ENCODE measurements at regions not wholly inside any gene's neighbourhood (a gene's known extent, or its start where the extent isn't known, plus 50 kb on each side); places are given as distances from the start of the nearest gene placed in this dataset.

DNA sequence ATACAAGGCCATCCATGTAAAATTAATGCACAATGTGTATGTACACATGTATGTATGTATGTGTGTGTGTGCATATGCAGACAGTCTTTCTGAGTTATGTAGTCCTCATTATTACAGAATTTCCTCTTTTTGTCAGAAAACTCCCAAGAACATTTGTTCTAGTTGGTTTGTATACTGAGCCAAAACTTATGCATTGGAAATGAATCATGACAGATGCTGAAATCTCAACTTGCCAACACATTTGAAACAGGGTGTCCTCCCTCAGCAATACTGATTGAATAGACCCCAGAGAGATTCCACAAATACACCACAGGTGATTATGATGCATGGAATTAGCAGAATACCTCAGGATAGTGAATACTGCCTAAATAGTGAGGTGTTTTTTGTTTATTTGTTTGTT lies 472.9 kb upstream of the PCDH15 start:
- no peak overlapping the region for H2BK120ac ChIP-seq (ENCODE audit: low read depth, low read length)
- H3K4me3 ChIP-seq (ENCODE audit: insufficient read depth in 1 of 2, low read depth in 1 of 2, low read length in 2 of 2) = no peak overlapping the region
- H3K9me3 ChIP-seq (ENCODE audit: control insufficient read depth, low read length) = no peaks in the 10 kb centered on the region
- no peak overlapping the region for H3K9ac ChIP-seq (ENCODE audit: low read length)
- H3K14ac ChIP-seq (ENCODE audit: low read length in 2 of 2) = no peak overlapping the region
- no peak overlapping the region for H3K4ac ChIP-seq (ENCODE audit: low read depth in 1 of 2, low read length in 2 of 2)
- no peak overlapping the region for H3K18ac ChIP-seq (ENCODE audit: low read depth in 1 of 2, low read length in 2 of 2)
- no peak overlapping the region for H2AK5ac ChIP-seq (ENCODE audit: low read length, severe bottlenecking)
- no peaks in the 10 kb centered on the region for H3K27me3 ChIP-seq (ENCODE audit: control insufficient read depth in 1 of 2, insufficient read depth in 1 of 2, low read length in 2 of 2)
- no peak overlapping the region for H3K4me2 ChIP-seq (ENCODE audit: low read length, poor library complexity, severe bottlenecking)
- no peak overlapping the region for H2BK12ac ChIP-seq (ENCODE audit: low read length in 2 of 2)
- no peak overlapping the region for H2AFZ ChIP-seq (ENCODE audit: low read depth, low read length)
- no peak overlapping the region for H4K8ac ChIP-seq (ENCODE audit: low read length)
- no peak for DNase-seq
- H3K27ac ChIP-seq (ENCODE audit: low read length, poor library complexity, severe bottlenecking) = no peak overlapping the region
- no peaks in the 10 kb centered on the region for H3K4me1 ChIP-seq (ENCODE audit: control insufficient read depth, insufficient read depth, low read depth, low read length)
- no peaks in the 10 kb centered on the region for H3K79me1 ChIP-seq (replicated peaks; ENCODE audit: low read length, poor library complexity, severe bottlenecking)
- no peak overlapping the region for H3K23ac ChIP-seq (ENCODE audit: low read length in 2 of 2)
- no peak overlapping the region for H2BK15ac ChIP-seq (ENCODE audit: low read depth, poor library complexity, severe bottlenecking)
- H2BK5ac ChIP-seq (ENCODE audit: low read depth, low read length, poor library complexity, severe bottlenecking) = no peak overlapping the region
- H4K91ac ChIP-seq (ENCODE audit: low read length) = no peak overlapping the region
- H3K36me3 ChIP-seq (ENCODE audit: control insufficient read depth in 1 of 2, insufficient read depth in 2 of 2, low read depth in 1 of 2, low read length in 2 of 2) = no peaks in the 10 kb centered on the region

DNA sequence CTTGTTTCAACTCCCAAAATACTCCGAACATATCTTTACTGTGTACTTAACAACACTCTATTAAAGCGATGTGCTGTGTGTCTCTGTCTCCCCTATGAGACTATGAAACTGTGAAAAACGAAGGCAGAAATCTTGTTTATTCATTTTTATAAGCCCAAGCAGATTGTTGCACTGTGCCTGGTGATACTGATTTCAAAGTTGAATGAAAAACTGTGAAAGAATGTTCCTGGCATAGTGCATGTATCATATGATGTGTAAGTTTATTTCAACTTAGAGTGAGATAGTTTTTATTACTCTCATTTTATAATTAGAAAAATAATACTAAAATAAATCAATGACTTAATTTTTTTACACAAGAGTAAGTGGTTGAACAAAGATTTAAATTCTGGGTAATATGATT lies 471.9 kb upstream of the PCDH15 start:
- Histone ChIP-seq H3K27me3 (ENCODE audit: control insufficient read depth in 1 of 2, insufficient read depth in 1 of 2, low read length in 2 of 2) (no peaks in the 10 kb centered on the region), H2BK5ac (ENCODE audit: low read depth, low read length, poor library complexity, severe bottlenecking) (no peak overlapping the region), H2AFZ (ENCODE audit: low read depth, low read length) (no peak overlapping the region), H2BK12ac (ENCODE audit: low read length in 2 of 2) (no peak overlapping the region), H4K91ac (ENCODE audit: low read length) (no peak overlapping the region), H3K18ac (ENCODE audit: low read depth in 1 of 2, low read length in 2 of 2) (no peak overlapping the region), H3K9me3 (ENCODE audit: control insufficient read depth, low read length) (no peaks in the 10 kb centered on the region), H2BK120ac (ENCODE audit: low read depth, low read length) (no peak overlapping the region), H2AK5ac (ENCODE audit: low read length, severe bottlenecking) (no peak overlapping the region), H3K79me1 (replicated peaks; ENCODE audit: low read length, poor library complexity, severe bottlenecking) (no peaks in the 10 kb centered on the region), H3K23ac (ENCODE audit: low read length in 2 of 2) (no peak overlapping the region), H3K4me1 (ENCODE audit: control insufficient read depth, insufficient read depth, low read depth, low read length) (no peaks in the 10 kb centered on the region), H3K4ac (ENCODE audit: low read depth in 1 of 2, low read length in 2 of 2) (no peak overlapping the region), H3K36me3 (ENCODE audit: control insufficient read depth in 1 of 2, insufficient read depth in 2 of 2, low read depth in 1 of 2, low read length in 2 of 2) (no peaks in the 10 kb centered on the region), H3K4me2 (ENCODE audit: low read length, poor library complexity, severe bottlenecking) (no peak overlapping the region), H3K4me3 (ENCODE audit: insufficient read depth in 1 of 2, low read depth in 1 of 2, low read length in 2 of 2) (no peak overlapping the region), H2BK15ac (ENCODE audit: low read depth, poor library complexity, severe bottlenecking) (no peak overlapping the region), H4K8ac (ENCODE audit: low read length) (no peak overlapping the region), H3K14ac (ENCODE audit: low read length in 2 of 2) (no peak overlapping the region), H3K27ac (ENCODE audit: low read length, poor library complexity, severe bottlenecking) (no peak overlapping the region), H3K9ac (ENCODE audit: low read length) (peak overlapping the region; percentile 19)
- no peak for DNase-seq
- WGBS = 85% methylated on average over 3 of the region's 3 CpGs

DNA sequence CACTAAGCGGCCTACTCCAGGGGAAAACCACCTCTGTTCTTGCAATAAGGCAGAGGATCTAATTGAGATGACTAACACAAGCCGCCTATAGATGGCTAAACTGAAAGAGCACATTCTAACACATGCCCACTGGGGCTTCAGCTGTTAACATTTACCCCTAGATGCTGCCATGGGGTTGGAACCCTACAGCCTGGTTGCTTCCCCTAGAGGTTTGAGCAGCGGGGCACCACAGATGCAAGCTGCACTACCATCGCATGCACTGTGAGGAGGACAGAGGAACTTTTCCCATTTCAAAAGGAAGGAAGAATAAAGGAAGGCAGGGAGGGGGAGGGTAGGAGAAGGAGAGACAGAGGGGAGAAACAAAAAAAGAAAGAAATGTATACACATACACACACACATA lies 465.8 kb upstream of the PCDH15 start:
- H3K79me1 ChIP-seq (replicated peaks; ENCODE audit: low read length, poor library complexity, severe bottlenecking) = no peaks in the 10 kb centered on the region
- H3K14ac ChIP-seq (ENCODE audit: low read length in 2 of 2) = no peak overlapping the region
- no peaks in the 10 kb centered on the region for H3K4me1 ChIP-seq (ENCODE audit: control insufficient read depth, insufficient read depth, low read depth, low read length)
- H3K4ac ChIP-seq (ENCODE audit: low read depth in 1 of 2, low read length in 2 of 2) = no peak overlapping the region
- H3K27ac ChIP-seq (ENCODE audit: low read length, poor library complexity, severe bottlenecking) = no peak overlapping the region
- no peak overlapping the region for H2BK15ac ChIP-seq (ENCODE audit: low read depth, poor library complexity, severe bottlenecking)
- H3K23ac ChIP-seq (ENCODE audit: low read length in 2 of 2) = no peak overlapping the region
- no peak overlapping the region for H2AFZ ChIP-seq (ENCODE audit: low read depth, low read length)
- no peak overlapping the region for H2BK5ac ChIP-seq (ENCODE audit: low read depth, low read length, poor library complexity, severe bottlenecking)
- no peak overlapping the region for H3K18ac ChIP-seq (ENCODE audit: low read depth in 1 of 2, low read length in 2 of 2)
- H3K9me3 ChIP-seq (ENCODE audit: control insufficient read depth, low read length) = no peaks in the 10 kb centered on the region
- H3K4me2 ChIP-seq (ENCODE audit: low read length, poor library complexity, severe bottlenecking) = no peak overlapping the region
- no peak overlapping the region for H2AK5ac ChIP-seq (ENCODE audit: low read length, severe bottlenecking)
- H4K91ac ChIP-seq (ENCODE audit: low read length) = no peak overlapping the region
- H3K9ac ChIP-seq (ENCODE audit: low read length) = no peak overlapping the region
- H3K4me3 ChIP-seq (ENCODE audit: insufficient read depth in 1 of 2, low read depth in 1 of 2, low read length in 2 of 2) = no peak overlapping the region
- peaks cover 0 to 3% of the 10 kb centered on the region in 2 experiments for H3K27me3 ChIP-seq (ENCODE audit: control insufficient read depth in 1 of 2, insufficient read depth in 1 of 2, low read length in 2 of 2)
- 86% methylated on average over 3 of the region's 4 CpGs for WGBS
- H2BK12ac ChIP-seq (ENCODE audit: low read length in 2 of 2) = no peak overlapping the region
- no peak overlapping the region for H4K8ac ChIP-seq (ENCODE audit: low read length)
- no peak for DNase-seq
- H3K36me3 ChIP-seq (ENCODE audit: control insufficient read depth in 1 of 2, insufficient read depth in 2 of 2, low read depth in 1 of 2, low read length in 2 of 2) = no peaks in the 10 kb centered on the region
- H2BK120ac ChIP-seq (ENCODE audit: low read depth, low read length) = no peak overlapping the region

DNA sequence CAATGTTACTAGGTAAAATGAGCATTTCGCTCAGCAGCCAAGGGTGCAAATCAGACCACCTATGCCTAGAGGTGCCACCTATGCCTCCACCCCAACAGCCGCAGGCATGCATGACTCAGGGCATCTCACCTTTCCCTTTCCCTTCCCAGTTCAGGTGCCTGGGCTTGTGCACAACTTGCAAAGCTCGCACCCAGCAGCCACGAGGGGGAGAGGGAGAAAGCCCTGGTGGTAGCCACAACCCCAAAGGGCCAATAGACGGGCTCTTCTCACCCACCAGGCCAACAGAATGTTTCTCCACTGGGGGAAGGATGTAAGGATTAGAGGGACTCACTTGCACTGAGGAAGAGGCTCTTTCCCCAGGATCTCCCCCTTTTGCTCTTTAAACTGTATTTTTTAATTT lies 462.3 kb upstream of the PCDH15 start:
- H2AK5ac ChIP-seq (ENCODE audit: low read length, severe bottlenecking) = peak overlapping the region; percentile 60
- H3K79me1 ChIP-seq (replicated peaks; ENCODE audit: low read length, poor library complexity, severe bottlenecking) = no peaks in the 10 kb centered on the region
- H3K18ac ChIP-seq (ENCODE audit: low read depth in 1 of 2, low read length in 2 of 2) = no peak overlapping the region
- no peak overlapping the region for H3K9ac ChIP-seq (ENCODE audit: low read length)
- H3K4me3 ChIP-seq (ENCODE audit: insufficient read depth in 1 of 2, low read depth in 1 of 2, low read length in 2 of 2) = no peak overlapping the region
- no peak overlapping the region for H2BK15ac ChIP-seq (ENCODE audit: low read depth, poor library complexity, severe bottlenecking)
- H3K4me2 ChIP-seq (ENCODE audit: low read length, poor library complexity, severe bottlenecking) = no peak overlapping the region
- no peak overlapping the region for H3K4ac ChIP-seq (ENCODE audit: low read depth in 1 of 2, low read length in 2 of 2)
- H2AFZ ChIP-seq (ENCODE audit: low read depth, low read length) = no peak overlapping the region
- no peak for DNase-seq
- H3K4me1 ChIP-seq (ENCODE audit: control insufficient read depth, insufficient read depth, low read depth, low read length) = no peaks in the 10 kb centered on the region
- no peaks in the 10 kb centered on the region for H3K9me3 ChIP-seq (ENCODE audit: control insufficient read depth, low read length)
- H2BK12ac ChIP-seq (ENCODE audit: low read length in 2 of 2) = no peak overlapping the region
- H3K27ac ChIP-seq (ENCODE audit: low read length, poor library complexity, severe bottlenecking) = no peak overlapping the region
- H4K91ac ChIP-seq (ENCODE audit: low read length) = no peak overlapping the region
- H3K36me3 ChIP-seq (ENCODE audit: control insufficient read depth in 1 of 2, insufficient read depth in 2 of 2, low read depth in 1 of 2, low read length in 2 of 2) = no peaks in the 10 kb centered on the region
- no peak overlapping the region for H3K23ac ChIP-seq (ENCODE audit: low read length in 2 of 2)
- H3K14ac ChIP-seq (ENCODE audit: low read length in 2 of 2) = no peak overlapping the region
- 85% methylated on average over 4 of the region's 5 CpGs for WGBS
- no peak overlapping the region for H4K8ac ChIP-seq (ENCODE audit: low read length)
- no peak overlapping the region for H2BK5ac ChIP-seq (ENCODE audit: low read depth, low read length, poor library complexity, severe bottlenecking)
- H2BK120ac ChIP-seq (ENCODE audit: low read depth, low read length) = no peak overlapping the region
- peaks cover 0 to 3% of the 10 kb centered on the region in 2 experiments for H3K27me3 ChIP-seq (ENCODE audit: control insufficient read depth in 1 of 2, insufficient read depth in 1 of 2, low read length in 2 of 2)
